Activated CD4-positive, alpha-beta T cell treated with anti-CD3 and anti-CD28 coated beads for 24 hours (primary cell): ENCODE measurements at regions not wholly inside any gene's neighbourhood (a gene's known extent, or its start where the extent isn't known, plus 50 kb on each side); places are given as distances from the start of the nearest gene placed in this dataset.
"Not testable (repeated sequence)": the region's sequence is repeated elsewhere in the genome, so short reads cannot be mapped to it uniquely, and the experiment has no call there.

Experiments used
- DNase-seq, 2 donors: peaks; one replicate each; pipeline ENCODE4 v3.0.0-alpha.2; 2020; ENCODE audit warnings: low read depth in 2 of 2

- DNase-seq = no peak
Measured at GRCh38 chr2:234249034-234249735, 198.7 kb downstream of the SPP2 start.

- not testable (repeated sequence) for DNase-seq
Measured at GRCh38 chr2:234248213-234248710, 197.8 kb downstream of the SPP2 start.

- no peak for DNase-seq
Measured at GRCh38 chr2:234247453-234248180, 197.1 kb downstream of the SPP2 start.

GRCh38 chr2:234245945-234246344 lies 195.4 kb downstream of the SPP2 start:
- DNase-seq = no peak

GRCh38 chr2:234243871-234244565 lies 193.5 kb downstream of the SPP2 start:
- no peak for DNase-seq

GRCh38 chr2:234242459-234242836 lies 191.9 kb downstream of the SPP2 start:
- DNase-seq = no peak

- DNase-seq = no peak
Measured at GRCh38 chr2:234241656-234242458, 191.4 kb downstream of the SPP2 start.

- DNase-seq = no peak
Measured at GRCh38 chr2:234240917-234241316, 190.4 kb downstream of the SPP2 start.

GRCh38 chr2:234235191-234235590 lies 184.7 kb downstream of the SPP2 start:
- no peak for DNase-seq

GRCh38 chr2:234231460-234231859 lies 181.0 kb downstream of the SPP2 start:
- DNase-seq = no peak

GRCh38 chr2:234219046-234219310 lies 168.5 kb downstream of the SPP2 start:
- no peak for DNase-seq

GRCh38 chr2:234218266-234219045 lies 168.0 kb downstream of the SPP2 start:
- DNase-seq = no peak

- no peak for DNase-seq
Measured at GRCh38 chr2:234212534-234212933, 162.0 kb downstream of the SPP2 start.

GRCh38 chr2:234211797-234212196 lies 161.3 kb downstream of the SPP2 start:
- no peak for DNase-seq

GRCh38 chr2:234206738-234207137 lies 156.2 kb downstream of the SPP2 start:
- DNase-seq = no peak

- DNase-seq = no peak
Measured at GRCh38 chr2:234204480-234204879, 154.0 kb downstream of the SPP2 start.

- no peak for DNase-seq
Measured at GRCh38 chr2:234203135-234203984, 152.9 kb downstream of the SPP2 start.

- DNase-seq = no peak
Measured at GRCh38 chr2:234202601-234203000, 152.1 kb downstream of the SPP2 start.

GRCh38 chr2:234199996-234200395 lies 149.5 kb downstream of the SPP2 start:
- no peak for DNase-seq

GRCh38 chr2:234198976-234199375 lies 148.5 kb downstream of the SPP2 start:
- no peak for DNase-seq
